GM19240 (cell line): ENCODE measurements at regions not wholly inside any gene's neighbourhood (a gene's known extent, or its start where the extent isn't known, plus 50 kb on each side); places are given as distances from the start of the nearest gene placed in this dataset.
"Not testable (repeated sequence)": the region's sequence is repeated elsewhere in the genome, so short reads cannot be mapped to it uniquely, and the experiment has no call there.

Experiments used
- DNase-seq: peaks from one replicate; pipeline ENCODE4 v3.0.0; 2011; ENCODE audit warnings: low spot score; ENCODE audit not compliant: insufficient read length

DNA sequence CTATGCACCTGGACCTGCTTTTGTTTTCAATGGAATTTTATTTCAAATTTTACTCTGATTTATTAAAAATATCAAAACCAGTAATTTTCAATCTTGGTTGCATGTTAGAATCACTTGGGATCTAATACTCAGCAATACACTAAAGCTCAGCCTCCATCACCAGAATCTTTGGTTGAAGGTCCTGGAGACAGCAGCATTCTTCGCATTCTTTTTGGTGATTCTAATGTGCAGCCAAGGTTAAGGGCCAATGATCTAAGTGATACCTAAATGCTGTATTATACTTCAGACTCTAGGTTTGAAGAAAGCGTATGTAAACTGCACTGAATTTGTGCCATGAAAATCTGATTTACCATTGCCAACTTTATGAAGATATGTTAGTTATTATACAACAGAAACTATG is 493.1 kb downstream of the XIRP2 start:
- DNase-seq, result no peak

DNA sequence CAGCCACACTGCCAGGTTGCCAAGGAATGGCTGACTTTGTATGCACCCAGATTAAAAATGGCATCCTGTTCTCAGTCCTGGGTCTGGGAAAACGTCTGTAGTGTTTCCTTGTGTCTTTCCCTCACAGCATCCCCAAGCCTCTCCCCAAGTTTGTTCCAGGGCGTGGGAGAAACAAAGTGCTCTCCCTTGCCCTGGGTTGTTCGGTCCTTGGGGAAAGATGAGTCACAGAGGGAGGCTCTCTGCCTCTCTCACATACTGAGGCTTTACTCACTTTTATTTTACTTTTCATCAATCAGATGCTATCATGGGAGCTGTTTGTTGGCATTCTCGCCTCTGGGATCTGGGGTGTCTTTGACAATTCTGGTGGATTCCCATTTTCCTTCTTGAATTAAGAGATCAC is 492.3 kb downstream of the XIRP2 start:
- no peak for DNase-seq

DNA sequence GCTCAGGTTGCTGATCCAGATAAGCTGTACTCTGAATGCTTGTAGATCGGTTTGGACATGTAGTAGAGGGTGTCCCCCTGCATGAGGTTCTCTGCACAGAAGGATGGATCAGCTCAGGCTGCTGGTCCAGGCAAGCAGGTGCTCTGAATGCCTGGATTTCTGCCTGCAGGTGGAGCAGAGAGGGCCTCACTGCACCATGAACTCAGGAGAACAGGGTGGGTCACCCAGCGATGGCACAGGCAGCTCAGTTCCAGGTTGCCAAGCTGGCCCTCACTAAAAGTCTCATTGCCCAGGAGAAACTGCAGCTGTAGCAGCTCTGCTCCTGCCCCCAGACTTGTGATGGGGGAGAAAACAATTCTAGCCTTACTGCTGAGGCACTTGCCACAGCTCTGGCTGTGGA is 491.8 kb downstream of the XIRP2 start:
- no peak for DNase-seq

DNA sequence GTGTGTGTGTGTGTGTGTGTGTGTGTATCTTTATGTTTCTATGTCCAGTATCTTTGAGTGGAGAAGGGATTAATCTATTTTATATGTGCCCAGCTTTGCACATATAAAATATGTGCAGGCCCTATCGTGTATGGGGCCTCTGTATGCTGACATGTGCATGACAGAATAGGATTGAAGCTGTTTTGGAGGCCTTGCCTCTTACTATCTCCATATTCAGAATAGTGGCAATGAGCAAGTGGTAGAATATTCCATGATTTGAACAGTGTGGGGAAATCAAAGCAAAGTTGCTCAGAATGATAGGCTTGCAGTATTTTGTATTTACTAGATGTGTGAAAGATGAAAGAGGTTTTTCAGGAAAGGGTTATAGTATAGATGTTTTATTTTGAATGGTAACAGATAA is 480.8 kb downstream of the XIRP2 start:
- DNase-seq, result no peak

DNA sequence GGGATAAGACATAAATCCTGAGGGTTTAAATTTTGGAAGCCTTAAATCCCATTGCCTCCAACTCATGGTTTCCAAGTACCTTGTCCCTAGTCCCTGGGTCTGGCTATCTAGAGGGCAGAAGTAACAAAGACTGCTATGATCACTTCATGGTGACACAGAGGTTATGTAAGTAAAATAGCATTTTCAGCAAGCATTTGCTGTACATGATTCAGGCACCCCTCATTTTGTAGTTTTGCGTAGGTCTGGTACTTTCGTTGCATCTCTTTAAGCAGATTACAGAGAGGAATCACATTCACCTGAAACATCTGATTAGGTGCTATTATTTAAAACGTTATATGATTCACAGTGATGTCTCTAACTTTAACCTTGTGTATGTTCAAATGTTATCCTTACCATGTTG is 480.1 kb downstream of the XIRP2 start:
- no peak for DNase-seq

DNA sequence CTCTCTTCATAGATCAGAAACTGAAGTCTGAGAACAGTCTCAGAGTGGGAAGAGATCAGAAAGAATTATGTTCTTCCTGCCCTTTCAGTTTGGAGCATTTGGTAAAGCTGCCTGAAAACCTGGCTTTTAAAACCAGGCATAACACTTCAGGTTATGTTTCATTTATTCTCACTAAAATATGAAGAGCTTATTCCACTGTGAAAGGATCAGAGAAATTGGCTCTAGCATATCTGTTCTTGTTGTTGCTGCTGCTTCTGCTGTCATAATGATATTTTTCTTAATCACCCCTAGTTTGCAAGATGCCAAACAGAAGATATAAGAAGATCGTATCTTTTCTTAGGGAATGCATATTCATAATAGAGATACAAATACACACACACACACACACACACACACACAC is 476.9 kb downstream of the XIRP2 start:
- no peak for DNase-seq

DNA sequence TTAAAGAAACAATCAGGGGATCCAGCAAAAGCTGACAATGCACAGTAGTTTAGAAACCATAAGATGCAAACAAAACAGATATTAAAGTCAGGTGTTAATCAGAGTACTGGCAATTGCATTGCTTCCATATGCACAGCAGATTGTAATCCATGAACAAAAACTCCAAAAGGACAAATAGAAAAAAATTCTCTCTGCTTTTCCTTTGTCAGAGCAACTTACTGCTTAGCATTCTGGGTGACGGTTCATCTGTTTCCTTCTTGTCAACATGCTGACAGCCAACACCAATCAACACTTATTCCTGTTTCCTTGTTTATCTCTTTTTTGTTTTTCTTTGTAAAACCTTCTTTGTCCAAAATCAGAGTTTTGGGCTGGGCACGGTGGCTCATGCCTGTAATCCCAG is 473.1 kb downstream of the XIRP2 start:
- no peak for DNase-seq

DNA sequence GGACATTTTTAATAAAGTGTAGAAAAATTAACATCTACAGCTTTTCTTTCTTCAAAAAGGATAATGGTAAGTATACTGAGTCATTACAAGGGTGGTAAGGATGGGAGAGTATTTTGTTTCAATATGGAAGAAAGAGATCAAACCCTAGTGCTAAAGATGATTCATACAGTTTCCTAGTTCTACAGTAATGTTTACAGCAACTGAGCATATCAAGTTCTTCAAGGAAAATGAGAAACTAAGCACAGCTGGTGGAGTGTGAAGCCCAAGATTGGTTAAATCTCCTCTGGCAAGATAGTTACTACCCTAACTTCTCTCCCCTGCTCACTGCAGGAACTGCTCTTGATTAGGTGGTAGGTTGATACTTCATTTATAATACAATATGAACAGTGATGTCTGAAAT is 467.5 kb downstream of the XIRP2 start:
- DNase-seq, result no peak

DNA sequence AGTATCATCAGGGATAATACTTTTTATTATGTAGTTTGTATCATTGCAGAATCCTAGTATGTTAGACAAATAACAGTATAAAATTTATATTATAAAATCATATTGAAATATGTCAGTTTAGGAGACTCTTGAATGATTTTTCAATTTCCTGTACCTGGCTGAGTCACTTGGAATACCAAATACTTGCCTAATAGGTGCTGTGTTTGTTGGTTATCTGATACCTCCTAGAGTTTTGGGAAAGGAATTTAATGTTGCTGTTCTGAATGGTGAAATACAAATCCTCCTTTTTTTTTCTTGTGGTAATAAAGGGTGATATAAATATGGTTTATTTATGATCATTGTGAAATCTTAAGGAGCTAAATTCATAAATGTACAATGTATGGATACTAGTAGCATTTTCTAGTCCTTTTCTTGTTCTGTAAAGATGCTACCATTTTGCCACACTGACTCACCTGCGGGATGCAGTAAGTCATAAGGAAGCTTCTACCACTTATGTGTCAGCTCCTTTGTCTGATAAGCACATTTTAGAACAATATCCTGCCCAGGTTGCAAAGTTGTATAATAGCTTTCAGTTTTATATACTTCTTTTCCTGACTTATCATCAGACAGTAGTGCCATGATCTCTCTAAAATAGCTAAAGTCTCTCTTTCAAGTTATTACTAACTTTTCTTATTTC is 465.5 kb downstream of the XIRP2 start:
- no peak for DNase-seq

DNA sequence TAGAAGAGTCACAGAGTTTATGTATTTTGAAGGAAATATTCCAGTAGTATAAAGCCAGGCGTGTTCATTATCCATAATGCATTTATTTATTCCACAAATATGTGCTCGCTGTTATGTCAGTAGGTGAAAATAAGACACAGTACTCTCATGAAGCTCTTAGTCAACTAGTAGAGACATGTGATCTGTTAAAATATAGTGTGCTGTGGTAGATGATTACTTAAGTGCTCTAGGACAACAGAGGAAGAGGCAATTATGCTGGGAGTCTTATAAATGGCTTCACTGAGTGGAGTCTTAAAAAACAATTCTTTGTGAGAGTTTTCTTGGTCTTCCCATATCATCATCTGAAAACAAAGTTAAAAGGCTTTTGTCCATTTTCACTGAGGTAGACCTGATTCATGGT is 457.3 kb downstream of the XIRP2 start:
- DNase-seq, result no peak

DNA sequence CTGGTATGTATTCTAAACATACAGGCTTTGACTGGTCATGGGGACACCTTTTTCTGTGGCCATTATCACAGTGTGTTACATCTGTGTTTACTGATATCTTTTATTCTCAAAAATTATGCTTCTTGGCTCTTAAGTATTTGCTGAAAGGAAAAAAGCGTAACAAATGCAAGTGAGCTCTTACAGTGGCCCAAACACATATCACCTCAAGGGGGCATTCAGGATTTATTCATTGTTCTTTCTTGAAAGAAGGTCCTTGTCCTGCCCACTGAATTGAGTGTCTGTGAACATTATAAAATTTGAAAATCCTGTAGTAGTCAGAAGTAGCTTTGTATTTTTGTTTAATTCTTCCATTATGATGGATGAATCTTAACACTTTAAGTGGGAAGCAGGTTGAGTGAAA is 454.5 kb downstream of the XIRP2 start:
- DNase-seq, result no peak

DNA sequence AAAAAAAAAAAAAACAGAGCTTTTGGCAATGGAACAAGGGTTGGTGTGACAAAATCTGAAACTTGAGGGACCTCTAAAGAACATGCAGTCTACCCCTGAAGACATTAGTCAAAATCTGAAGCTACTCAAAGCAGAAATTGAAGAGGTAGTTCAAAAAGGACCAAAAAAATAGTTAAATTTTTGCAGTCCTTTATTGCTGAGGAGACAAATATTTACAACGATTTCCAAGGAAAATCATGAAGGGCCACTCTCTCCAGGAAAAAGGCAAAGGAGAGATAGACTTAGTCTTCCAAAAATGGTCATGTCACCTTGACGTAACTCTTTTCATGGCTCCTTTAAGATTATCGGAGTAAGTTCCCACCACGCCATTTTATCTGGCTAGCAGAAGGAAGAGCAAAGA is 452.0 kb downstream of the XIRP2 start:
- no peak for DNase-seq

DNA sequence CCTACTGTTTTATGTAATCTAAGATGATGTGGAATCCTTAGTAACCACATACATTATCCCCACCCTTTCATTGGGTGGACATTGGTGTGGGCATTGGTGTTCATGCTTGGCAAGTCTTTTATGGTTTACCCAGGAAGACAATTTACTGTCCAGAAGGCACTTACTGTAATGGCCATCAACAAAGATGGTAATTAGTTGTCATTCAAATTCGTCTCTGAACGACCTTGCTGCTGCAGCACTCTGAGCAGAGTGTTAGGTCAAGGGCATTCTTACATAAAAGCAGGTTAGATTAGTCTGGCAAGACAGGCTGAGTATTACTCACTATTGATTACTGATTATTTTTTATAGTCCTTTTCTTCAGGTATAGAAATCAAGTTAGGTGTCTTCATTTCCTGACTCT is 447.9 kb downstream of the XIRP2 start:
- DNase-seq, result no peak

DNA sequence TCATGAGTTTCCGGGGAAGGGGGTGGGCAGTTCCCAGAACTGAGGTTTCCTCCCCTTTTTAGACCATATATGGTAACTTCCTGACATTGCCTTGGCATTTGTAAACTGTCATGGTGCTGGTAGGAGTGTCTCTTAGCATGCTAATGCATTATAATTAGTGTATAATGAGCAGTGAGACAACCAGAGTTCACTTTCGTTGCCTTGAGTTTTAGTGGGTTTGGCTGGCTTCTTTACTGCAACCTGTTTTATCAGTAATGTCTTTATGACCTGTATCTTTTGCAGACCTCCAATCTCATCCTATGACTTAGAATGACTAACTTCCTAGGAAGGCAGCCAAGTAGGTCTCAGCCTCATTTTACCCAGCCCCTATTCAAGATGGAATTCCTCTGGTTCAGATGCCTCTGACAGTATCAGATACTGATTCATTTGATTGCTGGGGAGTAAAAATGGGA is 447.3 kb downstream of the XIRP2 start:
- DNase-seq, result no peak

DNA sequence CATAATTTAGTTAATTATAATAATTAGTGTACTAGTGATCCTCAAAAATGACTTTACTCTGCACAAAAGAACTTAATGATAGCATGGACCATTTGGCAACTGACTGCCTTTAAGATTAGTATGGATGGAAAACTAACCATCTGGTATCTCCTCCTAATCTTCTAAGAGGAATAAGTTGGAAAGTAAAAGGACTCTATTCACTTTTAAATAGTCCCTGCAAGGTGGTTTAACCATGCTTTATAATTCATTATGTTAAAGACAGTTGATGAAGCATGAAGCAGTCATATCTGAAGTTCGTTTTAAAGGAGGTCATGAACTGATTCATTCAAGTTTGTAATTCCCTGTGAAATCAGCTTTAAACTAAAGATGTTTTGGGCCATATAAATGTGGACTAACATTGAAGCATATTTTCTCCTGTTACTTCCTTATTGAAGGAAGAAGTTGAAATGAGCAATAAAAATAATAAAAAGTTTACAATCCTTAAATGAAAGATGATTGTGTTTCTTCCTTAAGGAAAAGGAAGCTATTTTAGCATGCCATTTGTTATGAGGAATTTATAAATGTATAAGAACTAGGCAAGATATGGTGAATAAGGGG is 446.0 kb downstream of the XIRP2 start:
- DNase-seq, result no peak

DNA sequence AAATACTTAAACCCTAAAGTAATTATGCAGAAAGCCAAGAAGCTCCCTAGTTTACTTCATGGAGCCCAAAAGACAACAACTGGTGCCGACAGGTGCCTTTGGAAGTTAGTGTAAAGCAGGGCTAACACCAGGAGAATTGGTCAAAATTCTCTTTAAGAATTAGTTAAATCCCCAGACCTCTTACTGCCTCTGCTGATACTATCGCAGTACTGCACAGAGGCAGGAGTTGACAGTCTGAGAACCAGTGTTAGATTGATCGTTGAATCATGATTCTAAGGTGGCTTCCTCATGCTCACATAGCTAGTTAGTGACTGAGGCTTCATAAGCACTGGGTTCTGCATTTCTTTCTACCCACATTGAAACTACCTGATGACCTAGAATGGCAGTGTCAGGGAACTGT is 445.0 kb downstream of the XIRP2 start:
- DNase-seq, result no peak

DNA sequence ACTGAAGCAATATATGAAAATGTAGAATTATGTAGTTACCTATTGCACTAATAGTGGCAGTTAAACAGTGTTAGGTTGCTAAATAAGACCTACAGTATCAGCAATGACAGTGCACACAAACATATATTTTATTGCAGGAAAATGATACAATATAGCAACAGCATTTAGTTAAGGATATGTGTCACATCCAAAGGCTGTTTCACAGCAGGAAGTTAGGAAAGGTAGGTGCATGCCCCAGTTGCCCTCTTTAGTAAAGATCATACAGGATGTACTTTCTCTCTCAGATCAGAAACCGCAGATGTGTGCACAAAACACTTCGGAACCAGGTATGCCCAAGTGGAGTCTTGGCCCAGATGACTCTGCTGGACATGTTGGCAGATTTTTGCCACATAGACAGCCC is 444.1 kb downstream of the XIRP2 start:
- DNase-seq, result no peak

DNA sequence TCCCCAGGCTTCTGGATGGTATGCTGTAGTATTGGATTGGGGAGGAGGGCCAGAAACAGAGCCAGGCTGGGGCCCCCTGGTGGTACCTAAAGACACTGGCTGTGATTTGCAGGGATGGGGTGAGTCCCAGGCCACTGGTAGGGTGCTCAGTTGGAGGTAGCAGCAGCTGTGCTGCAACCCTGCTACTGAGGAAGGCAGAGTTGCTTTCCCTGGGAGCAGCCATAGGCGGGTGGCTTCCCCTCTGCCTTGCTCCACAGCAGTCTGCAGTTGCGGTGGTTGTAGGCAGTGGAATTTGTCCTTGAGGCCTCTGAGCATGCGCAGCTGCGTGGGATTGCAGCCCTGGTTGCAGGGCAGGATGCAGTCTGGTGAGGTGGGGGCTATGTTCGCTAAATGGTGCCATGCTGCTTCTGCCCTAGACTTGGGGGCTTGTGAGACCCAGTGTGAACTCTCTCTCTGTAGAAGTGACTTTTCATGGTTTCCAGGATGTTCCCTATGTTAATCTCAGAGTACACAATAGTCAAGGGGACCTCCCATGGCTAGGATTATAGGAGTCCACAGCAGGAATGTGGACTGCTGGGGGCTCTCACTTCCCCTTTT is 443.5 kb downstream of the XIRP2 start:
- DNase-seq, result no peak

DNA sequence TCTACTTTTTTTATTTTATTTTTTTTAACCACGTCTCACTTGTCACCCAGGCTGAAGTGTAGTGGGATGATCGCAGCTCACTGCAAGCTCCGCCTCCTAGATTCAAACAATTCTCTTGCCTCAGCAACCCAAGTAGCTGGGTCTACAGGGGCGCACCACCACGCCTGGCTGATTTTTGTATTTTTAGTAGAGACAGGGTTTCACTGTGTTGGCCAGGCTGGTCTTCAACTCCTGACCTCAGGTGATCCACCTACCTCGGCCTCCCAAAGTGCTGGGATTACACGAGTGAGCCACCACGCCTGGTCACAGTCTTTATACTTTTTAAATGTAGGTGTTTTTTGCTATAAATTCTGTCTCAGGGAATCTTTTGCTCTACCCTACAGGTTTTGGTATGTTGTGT is 440.5 kb downstream of the XIRP2 start:
- not testable (repeated sequence) for DNase-seq

DNA sequence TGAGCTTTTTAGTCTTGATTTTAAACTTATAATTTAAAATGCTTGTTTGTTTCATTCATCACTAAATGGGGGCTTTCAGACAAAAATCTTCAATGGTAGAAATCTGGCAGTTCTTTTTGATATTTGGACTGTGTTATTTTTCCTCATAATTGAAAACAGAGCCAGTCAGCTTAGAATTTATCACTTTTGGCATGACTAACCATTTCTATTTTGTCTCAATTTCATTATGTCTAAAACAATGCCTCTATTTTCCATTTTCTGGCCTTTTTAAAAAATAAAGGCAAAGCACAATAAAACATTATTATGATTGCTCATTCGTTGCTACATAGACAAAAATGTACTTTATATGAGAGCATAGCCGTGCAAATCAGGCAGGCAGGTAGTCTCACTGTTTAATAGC is 434.5 kb downstream of the XIRP2 start:
- no peak for DNase-seq

DNA sequence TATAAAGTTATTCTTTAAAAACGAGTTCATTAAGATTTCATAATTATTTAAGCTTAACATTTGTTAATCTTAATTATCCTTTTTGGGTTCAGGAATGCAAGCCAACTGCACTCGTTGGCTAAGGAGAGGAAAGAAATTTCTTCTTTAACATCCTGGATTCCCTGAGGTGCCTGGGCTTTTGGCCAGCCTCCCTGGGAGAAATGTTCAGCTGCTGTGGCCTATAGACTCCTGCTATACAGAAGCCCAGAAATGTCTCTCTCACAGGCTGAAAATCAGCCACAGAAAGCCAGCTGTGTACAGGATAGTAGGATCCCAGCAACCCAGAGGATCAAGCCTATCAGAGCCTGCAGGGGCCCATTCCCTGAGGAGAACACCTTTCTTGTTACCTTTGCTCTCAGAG is 430.3 kb downstream of the XIRP2 start:
- no peak for DNase-seq

DNA sequence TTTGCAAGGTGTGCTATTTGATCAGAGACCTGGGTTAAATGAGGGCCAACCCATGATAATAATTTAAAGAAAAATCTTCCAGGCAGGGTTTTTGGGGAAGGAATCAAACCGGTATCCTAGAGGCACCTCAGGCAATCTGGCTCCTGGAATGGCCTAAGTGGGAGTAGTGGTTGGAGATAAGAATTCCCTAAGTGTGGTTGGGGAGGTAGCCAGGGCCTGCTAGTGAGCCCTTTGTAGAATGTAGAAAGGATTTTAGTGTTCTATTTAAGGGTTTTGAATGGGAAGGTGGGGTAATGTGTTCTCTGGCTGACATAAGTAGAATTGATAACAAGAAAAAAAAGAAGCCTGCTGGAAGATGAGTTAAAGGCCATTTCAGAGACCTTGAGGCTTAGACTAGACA is 422.2 kb downstream of the XIRP2 start:
- no peak for DNase-seq
